ENCODE measurements at regions not wholly inside any gene's neighbourhood (a gene's known extent, or its start where the extent isn't known, plus 50 kb on each side); places are given as distances from the start of the nearest gene placed in this dataset.

DNA sequence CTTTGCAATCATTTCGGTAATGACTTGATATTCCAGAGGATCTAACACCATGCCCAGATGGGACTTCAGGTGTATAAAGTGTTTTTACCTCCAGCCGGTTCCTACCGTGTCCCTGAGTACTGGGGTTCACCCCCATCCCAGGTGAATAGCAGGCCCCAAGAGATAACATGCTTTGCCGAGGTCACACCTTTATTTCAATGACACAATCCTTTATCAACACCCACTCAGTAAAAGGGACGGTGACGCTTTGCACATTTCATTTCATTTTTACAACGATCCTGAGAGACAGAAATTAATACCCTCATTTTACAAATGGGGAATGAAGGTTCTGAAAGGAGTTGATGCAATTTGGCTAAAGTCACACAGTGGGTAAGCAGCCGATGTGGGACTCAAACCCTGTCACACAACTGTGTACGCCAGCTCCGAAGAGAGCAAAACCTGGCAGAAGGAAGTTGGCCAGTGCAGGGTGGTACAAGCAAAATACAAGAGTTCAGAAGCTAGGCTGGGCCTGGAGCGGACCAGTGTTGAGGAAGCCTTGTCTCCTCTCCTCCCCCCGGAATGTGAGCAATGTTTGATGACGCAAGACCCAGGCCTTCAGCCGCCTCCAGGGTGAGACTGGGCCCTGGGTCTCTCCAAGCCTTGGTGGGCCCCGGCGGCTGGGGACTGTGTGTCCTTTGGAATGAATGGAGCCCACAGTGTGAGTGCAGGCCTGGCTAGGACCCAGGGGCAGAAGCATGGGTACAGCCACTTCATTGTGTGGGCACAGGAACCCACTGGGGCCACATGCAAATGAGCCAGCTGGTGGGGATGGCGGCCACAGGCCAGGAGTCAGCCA is 139.6 kb upstream of the MYCN start:
- Mint-ChIP-seq H3K4me1 (peaks cover 59% of the 10 kb centered on the region), H3K4me3 (no peak overlapping the region), H3K36me3 (ENCODE audit: low read depth) (no peaks in the 10 kb centered on the region), H3K27me3 (ENCODE audit: low read depth) (no peaks in the 10 kb centered on the region), H3K27ac (ENCODE audit: unreplicated experiment) (peak overlapping the region; percentile 71), H3K9me3 (peaks cover 7% of the 10 kb centered on the region)
- no peak for DNase-seq (ENCODE audit: low read depth, low spot score)
- no peak for TF ChIP-seq CTCF (conservative IDR thresholded peaks at IDR 0.05)

DNA sequence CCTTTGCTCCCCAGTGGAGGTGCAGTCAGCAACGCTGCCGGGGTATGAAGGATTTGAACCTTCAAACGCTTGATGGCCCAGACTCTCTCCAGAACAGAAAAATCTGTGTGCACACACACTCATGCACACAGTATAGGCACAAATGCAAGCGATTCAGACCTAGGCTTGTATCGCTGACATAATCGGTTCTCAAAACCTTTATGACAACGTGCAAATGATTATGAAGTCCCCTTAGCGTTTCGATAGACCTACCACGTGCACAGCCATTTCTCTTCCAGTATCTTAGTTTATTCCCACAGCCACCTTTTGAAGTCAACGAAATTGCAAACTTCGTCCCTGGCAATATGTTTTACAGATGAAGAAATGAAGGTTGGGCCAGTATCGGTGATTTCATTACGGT is 138.9 kb upstream of the MYCN start:
- no peak for DNase-seq (ENCODE audit: low read depth, low spot score)
- Mint-ChIP-seq H3K36me3 (ENCODE audit: low read depth) (no peaks in the 10 kb centered on the region), H3K9me3 (peaks cover 11% of the 10 kb centered on the region), H3K4me3 (no peak overlapping the region), H3K4me1 (peaks cover 54% of the 10 kb centered on the region), H3K27ac (ENCODE audit: unreplicated experiment) (no peak overlapping the region), H3K27me3 (ENCODE audit: low read depth) (no peaks in the 10 kb centered on the region)
- no peak for TF ChIP-seq CTCF (conservative IDR thresholded peaks at IDR 0.05)

- no peaks in the 10 kb centered on the region for H3K36me3 Mint-ChIP-seq (ENCODE audit: low read depth)
- peaks cover 51% of the 10 kb centered on the region for H3K4me1 Mint-ChIP-seq
- H3K4me3 Mint-ChIP-seq = no peak overlapping the region
- H3K27ac Mint-ChIP-seq (ENCODE audit: unreplicated experiment) = no peak overlapping the region
- DNase-seq (ENCODE audit: low read depth, low spot score) = no peak
- TF ChIP-seq CTCF (conservative IDR thresholded peaks at IDR 0.05) = no peak
- no peaks in the 10 kb centered on the region for H3K27me3 Mint-ChIP-seq (ENCODE audit: low read depth)
- peaks cover 11% of the 10 kb centered on the region for H3K9me3 Mint-ChIP-seq
Measured at GRCh38 chr2:15801904-15802303, 138.4 kb upstream of the MYCN start.

DNA sequence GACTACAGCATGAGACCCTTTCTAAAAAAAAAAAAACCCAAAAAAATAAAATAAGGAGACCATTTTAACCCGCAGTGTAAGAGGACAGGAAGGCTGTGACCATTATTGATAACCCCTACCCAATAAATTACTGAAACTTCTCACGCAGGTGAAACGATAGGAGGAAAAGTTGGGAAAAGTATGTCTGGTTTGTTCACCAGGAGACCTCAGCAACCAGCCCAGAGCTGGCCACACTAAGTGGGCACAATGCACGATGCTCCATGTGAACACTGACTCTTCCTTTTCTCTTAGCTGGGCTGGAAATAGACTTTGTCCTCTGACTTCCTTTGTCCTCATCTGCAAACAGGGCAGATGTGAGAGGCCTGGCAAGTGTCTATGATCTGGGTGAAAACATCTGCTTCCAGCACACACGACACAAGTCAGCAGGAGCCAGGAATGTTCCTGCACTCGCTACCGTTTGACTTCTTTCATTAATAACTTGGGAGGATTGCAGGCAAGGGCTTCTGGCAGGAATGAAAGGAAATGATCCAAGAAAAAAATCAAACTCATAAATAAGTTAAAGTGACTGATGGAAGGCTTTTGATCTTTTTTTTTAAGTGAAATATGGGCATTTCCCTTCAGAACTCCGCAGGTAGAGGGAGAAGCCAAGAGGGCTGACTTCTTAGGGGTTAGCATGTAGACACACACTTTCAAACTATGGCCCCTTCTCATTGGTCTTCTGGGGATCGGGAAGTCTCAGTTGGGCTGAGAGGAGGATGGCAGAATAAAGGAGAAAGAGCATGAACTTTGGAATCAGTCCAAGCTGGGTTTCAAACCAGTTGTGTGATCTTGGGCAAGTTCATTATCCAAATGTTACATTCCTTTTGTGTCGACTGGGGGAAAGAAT is 137.4 kb upstream of the MYCN start:
- no peaks in the 10 kb centered on the region for H3K27me3 Mint-ChIP-seq (ENCODE audit: low read depth)
- H3K4me1 Mint-ChIP-seq = peaks cover 42% of the 10 kb centered on the region
- no peak for TF ChIP-seq CTCF (conservative IDR thresholded peaks at IDR 0.05)
- no peak for DNase-seq (ENCODE audit: low read depth, low spot score)
- H3K4me3 Mint-ChIP-seq = no peak overlapping the region
- no peaks in the 10 kb centered on the region for H3K36me3 Mint-ChIP-seq (ENCODE audit: low read depth)
- H3K27ac Mint-ChIP-seq (ENCODE audit: unreplicated experiment) = peak overlapping the region; percentile 21
- peaks cover 11% of the 10 kb centered on the region for H3K9me3 Mint-ChIP-seq

DNA sequence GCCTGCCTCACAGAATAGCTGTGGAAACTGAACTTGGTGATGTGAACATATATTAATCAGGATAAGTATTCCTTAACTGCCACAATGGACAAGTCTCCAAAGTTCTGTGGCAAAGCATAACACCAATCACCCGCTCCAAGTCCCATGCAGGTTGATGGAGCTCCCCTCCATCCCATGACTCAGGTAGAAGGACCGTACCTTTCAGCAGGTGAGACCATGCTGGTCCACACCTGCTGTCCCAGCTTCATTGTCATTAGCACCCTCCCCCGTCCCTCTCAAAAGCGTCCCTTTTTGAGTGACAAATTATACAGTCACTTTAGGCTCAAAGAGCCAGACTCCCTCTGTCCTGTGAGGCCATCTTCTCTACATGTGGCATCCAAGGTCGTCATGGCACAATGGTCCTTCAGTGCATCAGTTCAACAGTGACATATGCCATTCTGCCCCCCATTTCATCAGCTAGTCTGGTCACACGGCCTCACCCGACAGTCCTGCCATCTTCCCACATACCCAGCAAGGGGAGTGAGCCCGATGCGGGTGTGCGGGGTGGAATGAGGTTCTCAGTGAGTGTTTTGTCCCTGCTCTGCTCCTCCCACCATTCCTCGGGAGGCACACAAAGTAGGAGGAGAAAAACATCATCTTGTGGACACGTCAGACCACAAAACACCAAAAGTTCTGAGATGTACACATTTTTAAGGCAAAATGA is 136.7 kb upstream of the MYCN start:
- Mint-ChIP-seq H3K27me3 (ENCODE audit: low read depth) (no peaks in the 10 kb centered on the region), H3K9me3 (peaks cover 11% of the 10 kb centered on the region), H3K27ac (ENCODE audit: unreplicated experiment) (no peak overlapping the region), H3K36me3 (ENCODE audit: low read depth) (no peaks in the 10 kb centered on the region), H3K4me3 (no peak overlapping the region), H3K4me1 (peaks cover 42% of the 10 kb centered on the region)
- TF ChIP-seq CTCF (conservative IDR thresholded peaks at IDR 0.05) = no peak
- no peak for DNase-seq (ENCODE audit: low read depth, low spot score)

Measured in neural crest cell (in vitro differentiated cells).